ENCODE measurements at regions not wholly inside any gene's neighbourhood (a gene's known extent, or its start where the extent isn't known, plus 50 kb on each side); places are given as distances from the start of the nearest gene placed in this dataset.

GRCh38 chr7:41252551-41252950 is 450.3 kb downstream of the INHBA start:
- Histone ChIP-seq H3K27me3 (ENCODE audit: insufficient read depth, low read length, poor library complexity, severe bottlenecking) (no peaks in the 10 kb centered on the region), H3K36me3 (ENCODE audit: insufficient read depth, low read length) (no peaks in the 10 kb centered on the region), H3K4me1 (ENCODE audit: insufficient read depth, low read length, poor library complexity, severe bottlenecking) (no peaks in the 10 kb centered on the region), H3K4me2 (ENCODE audit: low read depth, low read length, poor library complexity, severe bottlenecking) (no peak overlapping the region), H2AFZ (ENCODE audit: low read length) (no peak overlapping the region), H3F3A (ENCODE audit: low read depth) (no peaks in the 10 kb centered on the region), H3K9me3 (ENCODE audit: insufficient read depth, low read depth, low read length) (no peaks in the 10 kb centered on the region), H4K20me1 (ENCODE audit: insufficient read depth, low read length, poor library complexity, severe bottlenecking) (no peaks in the 10 kb centered on the region), H3K79me2 (ENCODE audit: insufficient read depth, low read length) (no peaks in the 10 kb centered on the region), H3K9ac (ENCODE audit: low read depth, low read length, poor library complexity, severe bottlenecking) (no peak overlapping the region), H3K9me2 (replicated peaks; ENCODE audit: low read depth, low read length) (no peaks in the 10 kb centered on the region), H3K4me3 (ENCODE audit: low read length, poor library complexity, severe bottlenecking) (no peak overlapping the region)
- TF ChIP-seq CTCF (conservative IDR thresholded peaks at IDR 0.05; ENCODE audit: low read length) (no peak), EZH2phosphoT487 (IDR thresholded peaks at IDR 0.05; ENCODE audit: borderline replicate concordance) (no peak)

DNA sequence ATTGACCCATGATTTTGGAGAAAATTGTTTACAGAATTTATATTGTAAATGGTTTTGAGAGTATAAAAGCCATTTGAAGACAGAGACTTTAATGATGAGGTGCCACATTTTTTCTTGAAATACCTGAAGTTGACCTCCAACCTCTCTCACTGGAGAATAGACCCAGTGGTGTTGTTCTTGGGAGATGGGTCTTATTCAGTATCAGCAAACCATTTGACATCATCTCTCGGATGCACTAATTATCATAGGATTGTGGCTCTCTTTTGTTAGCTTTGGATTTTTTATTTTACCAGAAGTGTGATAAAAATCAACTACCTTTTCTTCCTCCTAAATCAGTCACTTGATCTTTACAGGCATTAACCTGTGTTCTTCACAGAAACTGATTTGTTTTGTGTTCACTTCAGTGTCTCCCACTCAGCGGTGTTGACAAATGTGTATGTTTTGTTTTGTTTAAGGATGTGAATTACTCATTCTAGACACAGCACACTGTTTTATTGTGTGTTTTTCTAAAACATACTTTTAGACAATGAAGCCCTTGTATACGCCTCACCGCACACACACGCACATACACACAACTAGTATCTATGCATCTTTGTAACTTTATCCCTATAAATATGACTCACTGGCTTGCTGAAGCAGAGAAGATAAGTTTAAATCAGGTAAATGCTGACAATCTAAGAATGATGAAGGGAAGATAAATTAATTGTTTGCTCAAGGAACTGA is 455.6 kb downstream of the INHBA start:
- no peak overlapping the region for H2AFZ ChIP-seq (ENCODE audit: low read length)
- TF ChIP-seq EZH2phosphoT487 (IDR thresholded peaks at IDR 0.05; ENCODE audit: borderline replicate concordance) (no peak), CTCF (conservative IDR thresholded peaks at IDR 0.05; ENCODE audit: low read length) (no peak)
- no peaks in the 10 kb centered on the region for H3K4me1 ChIP-seq (ENCODE audit: insufficient read depth, low read length, poor library complexity, severe bottlenecking)
- H3K27me3 ChIP-seq (ENCODE audit: insufficient read depth, low read length, poor library complexity, severe bottlenecking), result no peaks in the 10 kb centered on the region
- no peaks in the 10 kb centered on the region for H3K9me3 ChIP-seq (ENCODE audit: insufficient read depth, low read depth, low read length)
- no peaks in the 10 kb centered on the region for H4K20me1 ChIP-seq (ENCODE audit: insufficient read depth, low read length, poor library complexity, severe bottlenecking)
- H3K9ac ChIP-seq (ENCODE audit: low read depth, low read length, poor library complexity, severe bottlenecking), result no peak overlapping the region
- no peaks in the 10 kb centered on the region for H3K9me2 ChIP-seq (replicated peaks; ENCODE audit: low read depth, low read length)
- no peaks in the 10 kb centered on the region for H3K36me3 ChIP-seq (ENCODE audit: insufficient read depth, low read length)
- no peak overlapping the region for H3K4me3 ChIP-seq (ENCODE audit: low read length, poor library complexity, severe bottlenecking)
- H3K4me2 ChIP-seq (ENCODE audit: low read depth, low read length, poor library complexity, severe bottlenecking), result no peak overlapping the region
- H3F3A ChIP-seq (ENCODE audit: low read depth), result no peaks in the 10 kb centered on the region
- H3K79me2 ChIP-seq (ENCODE audit: insufficient read depth, low read length), result no peaks in the 10 kb centered on the region

- H3K36me3 ChIP-seq (ENCODE audit: insufficient read depth, low read length), result no peaks in the 10 kb centered on the region
- no peaks in the 10 kb centered on the region for H3K9me3 ChIP-seq (ENCODE audit: insufficient read depth, low read depth, low read length)
- no peaks in the 10 kb centered on the region for H3K79me2 ChIP-seq (ENCODE audit: insufficient read depth, low read length)
- no peak overlapping the region for H3K4me2 ChIP-seq (ENCODE audit: low read depth, low read length, poor library complexity, severe bottlenecking)
- H3K4me1 ChIP-seq (ENCODE audit: insufficient read depth, low read length, poor library complexity, severe bottlenecking), result no peaks in the 10 kb centered on the region
- H4K20me1 ChIP-seq (ENCODE audit: insufficient read depth, low read length, poor library complexity, severe bottlenecking), result no peaks in the 10 kb centered on the region
- no peak overlapping the region for H3K9ac ChIP-seq (ENCODE audit: low read depth, low read length, poor library complexity, severe bottlenecking)
- no peaks in the 10 kb centered on the region for H3K27me3 ChIP-seq (ENCODE audit: insufficient read depth, low read length, poor library complexity, severe bottlenecking)
- no peak overlapping the region for H3K4me3 ChIP-seq (ENCODE audit: low read length, poor library complexity, severe bottlenecking)
- no peaks in the 10 kb centered on the region for H3K9me2 ChIP-seq (replicated peaks; ENCODE audit: low read depth, low read length)
- TF ChIP-seq EZH2phosphoT487 (IDR thresholded peaks at IDR 0.05; ENCODE audit: borderline replicate concordance), result no peak
- TF ChIP-seq CTCF (conservative IDR thresholded peaks at IDR 0.05; ENCODE audit: low read length), result no peak
- no peaks in the 10 kb centered on the region for H3F3A ChIP-seq (ENCODE audit: low read depth)
- H2AFZ ChIP-seq (ENCODE audit: low read length), result no peak overlapping the region
Observed at GRCh38 chr7:41245916-41246315, 457.0 kb downstream of the INHBA start.
